SK-N-SH (cell line): ENCODE measurements at regions not wholly inside any gene's neighbourhood (a gene's known extent, or its start where the extent isn't known, plus 50 kb on each side); places are given as distances from the start of the nearest gene placed in this dataset.

Experiments
- FOSL2 ChIP-seq: IDR thresholded peaks from 2 replicates; pipeline ENCODE4 v1.4.0; 2012; ENCODE audit warnings: low read depth, mild to moderate bottlenecking, moderate library complexity, borderline replicate concordance
- FOXM1 ChIP-seq: IDR thresholded peaks from 2 replicates; pipeline ENCODE4 v1.4.0; 2012; ENCODE audit warnings: low read depth, mild to moderate bottlenecking
- JUND ChIP-seq: IDR thresholded peaks from 2 replicates; pipeline ENCODE4 v1.4.0; 2012
- POLR2AphosphoS5 ChIP-seq: IDR thresholded peaks from 2 replicates; pipeline ENCODE4 v1.6.1; 2012; ENCODE audit warnings: low read depth, low read length
- RAD21 ChIP-seq: IDR thresholded peaks from 2 replicates; pipeline ENCODE4 v1.6.1; 2012; ENCODE audit warnings: mild to moderate bottlenecking, low read length
- RXRA ChIP-seq: IDR thresholded peaks from 2 replicates; pipeline ENCODE4 v1.4.0; 2012; ENCODE audit warnings: low read depth, mild to moderate bottlenecking, borderline replicate concordance
- TF ChIP-seq, protein P1 (sequence below): fragments of 200-600 bp; sonication (generic); IDR thresholded peaks from 2 replicates; pipeline ENCODE4 v1.6.1; 2017; ENCODE audit warnings: antibody characterized with exemption, mild to moderate bottlenecking, moderate library complexity

DNA sequence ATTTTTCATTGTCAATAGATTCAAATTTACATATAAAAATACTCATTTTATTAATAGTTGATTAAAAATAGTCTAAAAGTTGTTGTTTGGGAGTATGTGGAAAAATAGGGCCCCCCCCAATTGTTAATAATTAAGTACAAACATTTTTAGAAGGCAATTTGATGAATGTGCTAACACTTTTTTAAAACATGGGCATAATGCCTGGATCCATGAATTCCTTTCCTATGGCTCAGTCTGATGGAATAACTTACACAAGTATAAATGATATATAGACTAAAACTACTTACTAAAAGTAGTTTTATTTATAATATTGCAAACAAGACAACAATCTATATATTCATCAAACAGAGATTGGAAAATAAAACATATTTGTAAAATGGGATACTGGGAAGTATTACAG, 247.2 kb upstream of the LRRN1 start:
- TF ChIP-seq, protein P1, sequence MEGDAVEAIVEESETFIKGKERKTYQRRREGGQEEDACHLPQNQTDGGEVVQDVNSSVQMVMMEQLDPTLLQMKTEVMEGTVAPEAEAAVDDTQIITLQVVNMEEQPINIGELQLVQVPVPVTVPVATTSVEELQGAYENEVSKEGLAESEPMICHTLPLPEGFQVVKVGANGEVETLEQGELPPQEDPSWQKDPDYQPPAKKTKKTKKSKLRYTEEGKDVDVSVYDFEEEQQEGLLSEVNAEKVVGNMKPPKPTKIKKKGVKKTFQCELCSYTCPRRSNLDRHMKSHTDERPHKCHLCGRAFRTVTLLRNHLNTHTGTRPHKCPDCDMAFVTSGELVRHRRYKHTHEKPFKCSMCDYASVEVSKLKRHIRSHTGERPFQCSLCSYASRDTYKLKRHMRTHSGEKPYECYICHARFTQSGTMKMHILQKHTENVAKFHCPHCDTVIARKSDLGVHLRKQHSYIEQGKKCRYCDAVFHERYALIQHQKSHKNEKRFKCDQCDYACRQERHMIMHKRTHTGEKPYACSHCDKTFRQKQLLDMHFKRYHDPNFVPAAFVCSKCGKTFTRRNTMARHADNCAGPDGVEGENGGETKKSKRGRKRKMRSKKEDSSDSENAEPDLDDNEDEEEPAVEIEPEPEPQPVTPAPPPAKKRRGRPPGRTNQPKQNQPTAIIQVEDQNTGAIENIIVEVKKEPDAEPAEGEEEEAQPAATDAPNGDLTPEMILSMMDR: no peak
- TF ChIP-seq FOXM1 (no peak), RAD21 (no peak), JUND (no peak), FOSL2 (no peak), POLR2AphosphoS5 (no peak), RXRA (no peak)
